Neural progenitor cell (in vitro differentiated cells): ENCODE measurements at regions not wholly inside any gene's neighbourhood (a gene's known extent, or its start where the extent isn't known, plus 50 kb on each side); places are given as distances from the start of the nearest gene placed in this dataset.

ENCODE experiments used
- DNase-seq: peaks from one replicate; pipeline ENCODE4 v3.0.0-alpha.2; 2016; ENCODE audit warnings: low spot score
- H2AFZ ChIP-seq: fragments of 200-600 bp; sonication (generic); replicated peaks from 2 replicates; pipeline ENCODE4 v1.6.1; 2016; ENCODE audit warnings: antibody characterized with exemption
- H3F3A ChIP-seq: fragments of 200-600 bp; sonication (generic); 2 replicates; pipeline ENCODE4 v1.6.1; 2016; ENCODE audit warnings: antibody characterized with exemption, low read depth
- H3K27ac ChIP-seq: fragments of 200-600 bp; sonication (generic); 2 replicates; pipeline ENCODE4 v1.5.1; 2016; ENCODE audit warnings: mild to moderate bottlenecking
- H3K27me3 ChIP-seq: fragments of 200-600 bp; sonication (generic); 2 replicates; pipeline ENCODE4 v1.6.1; 2016; ENCODE audit warnings: mild to moderate bottlenecking, moderate library complexity
- H3K36me3 ChIP-seq: fragments of 200-600 bp; sonication (generic); 2 replicates; pipeline ENCODE4 v1.5.1; 2016
- H3K4me1 ChIP-seq: fragments of 200-600 bp; sonication (generic); 2 replicates; pipeline ENCODE4 v1.6.1; 2016; ENCODE audit warnings: mixed run types
- H3K4me2 ChIP-seq: fragments of 200-600 bp; sonication (generic); 2 replicates; pipeline ENCODE4 v1.6.1; 2016
- H3K4me3 ChIP-seq: fragments of 200-600 bp; sonication (generic); 2 replicates; pipeline ENCODE4 v1.5.1; 2016
- H3K79me2 ChIP-seq: fragments of 200-600 bp; sonication (generic); 2 replicates; pipeline ENCODE4 v1.6.1; 2016; ENCODE audit warnings: low read depth
- H3K9ac ChIP-seq: fragments of 200-600 bp; sonication (generic); 2 replicates; pipeline ENCODE4 v1.6.1; 2016
- H3K9me3 ChIP-seq: fragments of 200-600 bp; sonication (generic); 2 replicates; pipeline ENCODE4 v1.5.1; 2016; ENCODE audit warnings: low read depth
- H4K20me1 ChIP-seq: fragments of 200-600 bp; sonication (generic); 2 replicates; pipeline ENCODE4 v1.6.1; 2016; ENCODE audit warnings: low read depth
- H3K27ac Mint-ChIP-seq: 3 replicates; pipeline ENCODE4 v1.8.0; 2021; ENCODE audit warnings: mixed read lengths
- H3K27me3 Mint-ChIP-seq: 2 replicates; pipeline ENCODE4 v1.8.0; 2022; ENCODE audit warnings: low read depth, mild to moderate bottlenecking, inconsistent platforms, moderate library complexity, mixed read lengths; ENCODE audit not compliant: insufficient read depth
- H3K36me3 Mint-ChIP-seq: 3 replicates; pipeline ENCODE4 v1.8.0; 2021; ENCODE audit warnings: mixed read lengths
- H3K4me1 Mint-ChIP-seq: 3 replicates; pipeline ENCODE4 v1.8.0; 2021; ENCODE audit warnings: mixed read lengths
- H3K4me3 Mint-ChIP-seq: 3 replicates; pipeline ENCODE4 v1.8.0; 2021; ENCODE audit warnings: mild to moderate bottlenecking, moderate library complexity, mixed read lengths
- H3K9me3 Mint-ChIP-seq: 3 replicates; pipeline ENCODE4 v1.8.0; 2020; ENCODE audit warnings: mixed read lengths
- CTCF ChIP-seq: fragments of 200-600 bp; sonication (generic); IDR thresholded peaks from 2 replicates; pipeline ENCODE4 v1.5.1; 2017; ENCODE audit warnings: antibody characterized with exemption, mild to moderate bottlenecking
- EZH2 ChIP-seq: fragments of 200-600 bp; sonication (generic); IDR thresholded peaks from 2 replicates; pipeline ENCODE4 v1.6.1; 2017; ENCODE audit warnings: antibody characterized with exemption, mild to moderate bottlenecking, moderate library complexity
- EZH2phosphoT487 ChIP-seq: fragments of 200-600 bp; sonication (generic); IDR thresholded peaks from 2 replicates; pipeline ENCODE4 v1.6.1; 2017; ENCODE audit warnings: antibody characterized with exemption

DNA sequence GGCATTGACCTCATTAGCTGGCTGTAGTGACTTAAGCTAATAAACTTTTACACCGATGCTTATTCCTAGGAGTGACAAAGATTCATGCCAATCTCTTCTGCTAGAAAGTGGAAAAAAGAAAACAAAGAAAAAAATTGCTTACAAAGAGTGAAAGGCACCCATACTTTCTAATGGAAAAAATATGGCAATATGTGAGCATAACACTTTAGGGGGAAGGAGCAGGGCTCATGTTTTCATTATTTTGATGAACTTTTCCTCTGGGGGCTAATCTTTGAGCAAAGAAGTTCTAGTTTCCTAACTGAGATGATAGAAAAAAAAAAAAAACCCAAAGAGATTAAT lies 94.8 kb upstream of the THRB start:
- no peaks in the 10 kb centered on the region for H3K36me3 ChIP-seq
- no peaks in the 10 kb centered on the region for H3K27me3 ChIP-seq
- no peaks in the 10 kb centered on the region for H3K4me1 ChIP-seq
- Mint-ChIP-seq H3K36me3 (no peaks in the 10 kb centered on the region), H3K9me3 (no peaks in the 10 kb centered on the region), H3K27ac (no peak overlapping the region), H3K4me3 (no peak overlapping the region), H3K4me1 (peaks cover 8% of the 10 kb centered on the region), H3K27me3 (peaks cover 2% of the 10 kb centered on the region)
- no peak for DNase-seq
- no peak overlapping the region for H3K4me3 ChIP-seq
- TF ChIP-seq EZH2phosphoT487 = no peak
- no peak for TF ChIP-seq CTCF
- TF ChIP-seq EZH2 = no peak
- no peak overlapping the region for H3K27ac ChIP-seq
- no peaks in the 10 kb centered on the region for H4K20me1 ChIP-seq
- no peak overlapping the region for H2AFZ ChIP-seq
- no peaks in the 10 kb centered on the region for H3K9me3 ChIP-seq
- no peak overlapping the region for H3K9ac ChIP-seq
- no peaks in the 10 kb centered on the region for H3F3A ChIP-seq
- H3K79me2 ChIP-seq = no peaks in the 10 kb centered on the region
- H3K4me2 ChIP-seq = no peak overlapping the region

DNA sequence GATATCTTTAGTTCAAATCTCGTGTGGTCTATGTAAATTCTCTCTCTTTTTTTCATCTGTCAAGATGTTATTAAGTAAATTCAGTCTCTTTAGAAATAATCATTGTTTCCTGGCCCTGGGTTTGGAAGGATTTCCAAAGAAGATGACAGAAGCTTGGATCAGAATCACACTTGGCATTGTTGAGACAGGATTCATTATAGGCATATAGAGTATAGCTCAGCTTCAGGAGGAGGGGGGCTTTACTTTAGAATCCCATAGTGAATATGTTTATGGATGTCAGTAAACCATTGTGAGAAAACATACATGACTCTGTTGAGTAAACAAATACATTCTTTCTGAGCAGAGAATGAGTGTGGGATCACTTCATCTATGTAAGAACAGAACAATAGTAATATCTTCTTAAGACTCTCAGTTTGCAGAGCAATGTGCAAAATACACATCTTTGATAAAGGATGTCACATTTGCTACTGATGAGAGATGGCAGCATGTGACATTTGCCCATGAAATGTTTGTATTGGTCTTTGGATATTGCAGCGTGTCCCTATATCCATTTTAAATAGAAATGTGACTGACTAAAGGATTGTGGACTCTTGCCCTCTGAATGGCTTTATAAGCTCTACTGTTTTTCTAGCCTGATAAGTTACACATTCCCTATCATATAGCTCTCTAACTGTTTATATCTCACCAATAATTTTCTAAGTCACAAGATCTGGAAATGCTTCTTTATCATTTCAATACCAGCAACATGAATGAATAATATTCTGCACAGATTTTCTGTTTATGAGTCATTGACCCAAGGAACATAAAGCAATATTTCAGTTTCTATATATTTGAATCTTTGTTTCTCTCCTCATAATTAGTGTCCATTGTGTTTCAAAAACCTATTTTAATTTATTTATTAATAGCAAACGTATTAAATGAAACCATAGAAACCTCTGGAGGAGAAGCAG lies 95.6 kb upstream of the THRB start:
- Histone ChIP-seq H3K4me2 (no peak overlapping the region), H3K36me3 (no peaks in the 10 kb centered on the region), H3K27ac (no peak overlapping the region), H3F3A (no peaks in the 10 kb centered on the region), H3K4me3 (no peak overlapping the region), H3K4me1 (no peaks in the 10 kb centered on the region), H3K27me3 (no peaks in the 10 kb centered on the region), H3K9ac (no peak overlapping the region), H3K79me2 (no peaks in the 10 kb centered on the region), H3K9me3 (no peaks in the 10 kb centered on the region), H2AFZ (no peak overlapping the region), H4K20me1 (no peaks in the 10 kb centered on the region)
- Mint-ChIP-seq H3K9me3 (no peaks in the 10 kb centered on the region), H3K27me3 (peaks cover 2% of the 10 kb centered on the region), H3K27ac (no peak overlapping the region), H3K4me3 (no peak overlapping the region), H3K36me3 (no peaks in the 10 kb centered on the region), H3K4me1 (peaks cover 8% of the 10 kb centered on the region)
- DNase-seq = no peak
- TF ChIP-seq CTCF = no peak
- TF ChIP-seq EZH2phosphoT487 = no peak
- no peak for TF ChIP-seq EZH2

DNA sequence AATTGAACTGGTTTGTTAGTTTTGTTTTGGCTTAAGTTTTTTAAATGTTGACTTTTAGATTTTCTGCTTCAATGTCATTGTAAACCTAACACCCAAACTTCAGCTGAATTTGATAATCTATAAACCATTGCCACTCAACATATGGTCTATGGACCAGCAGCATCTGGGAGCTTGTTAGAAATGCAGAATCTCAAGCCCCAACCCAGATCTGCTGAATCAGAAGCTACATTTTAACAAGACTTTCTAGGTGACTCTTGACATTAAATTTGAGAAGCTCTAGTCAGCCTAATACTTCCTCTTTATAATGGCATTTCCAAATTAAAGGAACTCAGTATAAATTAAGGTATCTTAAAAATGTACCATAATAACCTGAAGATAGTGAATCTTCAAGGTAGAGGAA lies 96.5 kb upstream of the THRB start:
- no peaks in the 10 kb centered on the region for H3K9me3 Mint-ChIP-seq
- no peak for DNase-seq
- no peak for TF ChIP-seq EZH2phosphoT487
- no peak for TF ChIP-seq EZH2
- no peak overlapping the region for H3K27ac ChIP-seq
- H3K9me3 ChIP-seq = no peaks in the 10 kb centered on the region
- no peaks in the 10 kb centered on the region for H3K36me3 ChIP-seq
- H3K9ac ChIP-seq = no peak overlapping the region
- H3K4me1 ChIP-seq = no peaks in the 10 kb centered on the region
- no peaks in the 10 kb centered on the region for H3F3A ChIP-seq
- no peak overlapping the region for H3K27ac Mint-ChIP-seq
- H3K4me1 Mint-ChIP-seq = peaks cover 8% of the 10 kb centered on the region
- H3K27me3 ChIP-seq = no peaks in the 10 kb centered on the region
- H3K79me2 ChIP-seq = no peaks in the 10 kb centered on the region
- H3K4me3 Mint-ChIP-seq = no peak overlapping the region
- peaks cover 2% of the 10 kb centered on the region for H3K27me3 Mint-ChIP-seq
- no peaks in the 10 kb centered on the region for H3K36me3 Mint-ChIP-seq
- H3K4me2 ChIP-seq = no peak overlapping the region
- H4K20me1 ChIP-seq = no peaks in the 10 kb centered on the region
- H2AFZ ChIP-seq = no peak overlapping the region
- no peak overlapping the region for H3K4me3 ChIP-seq
